ENCODE measurements at regions not wholly inside any gene's neighbourhood (a gene's known extent, or its start where the extent isn't known, plus 50 kb on each side); places are given as distances from the start of the nearest gene placed in this dataset.

- Histone ChIP-seq H3K27ac (ENCODE audit: control insufficient read depth, insufficient read depth, low read length) (no peak overlapping the region), H3K9ac (ENCODE audit: control insufficient read depth, extremely low read depth, insufficient read depth, low read length) (no peak overlapping the region), H3K4me3 (ENCODE audit: control insufficient read depth in 2 of 3, extremely low read depth in 1 of 3, insufficient read depth in 2 of 3, low read depth in 1 of 3, low read length in 3 of 3) (no peak overlapping the region), H3K36me3 (ENCODE audit: control insufficient read depth in 2 of 2, extremely low read depth in 1 of 2, insufficient read depth in 2 of 2, low read length in 2 of 2) (no peaks in the 10 kb centered on the region), H2AFZ (ENCODE audit: control insufficient read depth, low read length) (no peak overlapping the region), H3K4me2 (ENCODE audit: control insufficient read depth, extremely low read depth, insufficient read depth, low read depth, low read length) (no peak overlapping the region), H3K79me2 (ENCODE audit: control insufficient read depth, insufficient read depth, low read length) (no peaks in the 10 kb centered on the region), H4K20me1 (ENCODE audit: control insufficient read depth, extremely low read depth, insufficient read depth, low read length) (no peaks in the 10 kb centered on the region), H3K4me1 (ENCODE audit: control insufficient read depth, extremely low read depth, insufficient read depth, low read length) (no peaks in the 10 kb centered on the region), H3K9me3 (ENCODE audit: control insufficient read depth, low read depth, low read length) (peaks cover under 1% of the 10 kb centered on the region), H3K27me3 (ENCODE audit: control insufficient read depth, extremely low read depth, insufficient read depth, low read length) (no peaks in the 10 kb centered on the region), H3K9me1 (ENCODE audit: control insufficient read depth, extremely low read depth, insufficient read depth, low read length) (no peaks in the 10 kb centered on the region)
- no peak for DNase-seq (ENCODE audit: low read depth, low spot score)
- dilution Hi-C loops (cut with MboI; ENCODE audit: extremely low pct_ligation_motif_present, low sequenced_read_pairs): no loop called here
- no peak for TF ChIP-seq CTCF (optimal IDR thresholded peaks at IDR 0.05 in 1 of 3, IDR thresholded peaks at IDR 0.05 in 1 of 3, conservative IDR thresholded peaks at IDR 0.05 in 1 of 3; ENCODE audit: extremely low read depth in 1 of 3, insufficient read depth in 2 of 3, low read length in 3 of 3)
- TF ChIP-seq EZH2 (IDR thresholded peaks at IDR 0.05; ENCODE audit: low read length): no peak
- no peak for FAIRE-seq
Measured at GRCh38 chr2:5974477-5974876, 282.3 kb downstream of the SOX11 start.

GRCh38 chr2:5975401-5975800, 283.2 kb downstream of the SOX11 start:
- Histone ChIP-seq H3K4me1 (ENCODE audit: control insufficient read depth, extremely low read depth, insufficient read depth, low read length) (no peaks in the 10 kb centered on the region), H2AFZ (ENCODE audit: control insufficient read depth, low read length) (no peak overlapping the region), H3K9me1 (ENCODE audit: control insufficient read depth, extremely low read depth, insufficient read depth, low read length) (no peaks in the 10 kb centered on the region), H3K9me3 (ENCODE audit: control insufficient read depth, low read depth, low read length) (no peaks in the 10 kb centered on the region), H3K79me2 (ENCODE audit: control insufficient read depth, insufficient read depth, low read length) (no peaks in the 10 kb centered on the region), H3K27ac (ENCODE audit: control insufficient read depth, insufficient read depth, low read length) (no peak overlapping the region), H3K9ac (ENCODE audit: control insufficient read depth, extremely low read depth, insufficient read depth, low read length) (no peak overlapping the region), H4K20me1 (ENCODE audit: control insufficient read depth, extremely low read depth, insufficient read depth, low read length) (no peaks in the 10 kb centered on the region), H3K36me3 (ENCODE audit: control insufficient read depth in 2 of 2, extremely low read depth in 1 of 2, insufficient read depth in 2 of 2, low read length in 2 of 2) (no peaks in the 10 kb centered on the region), H3K4me3 (ENCODE audit: control insufficient read depth in 2 of 3, extremely low read depth in 1 of 3, insufficient read depth in 2 of 3, low read depth in 1 of 3, low read length in 3 of 3) (no peak overlapping the region), H3K27me3 (ENCODE audit: control insufficient read depth, extremely low read depth, insufficient read depth, low read length) (no peaks in the 10 kb centered on the region), H3K4me2 (ENCODE audit: control insufficient read depth, extremely low read depth, insufficient read depth, low read depth, low read length) (no peak overlapping the region)
- FAIRE-seq: no peak
- dilution Hi-C loops (cut with MboI; ENCODE audit: extremely low pct_ligation_motif_present, low sequenced_read_pairs): no loop called here
- DNase-seq (ENCODE audit: low read depth, low spot score): no peak
- TF ChIP-seq CTCF (optimal IDR thresholded peaks at IDR 0.05 in 1 of 3, IDR thresholded peaks at IDR 0.05 in 1 of 3, conservative IDR thresholded peaks at IDR 0.05 in 1 of 3; ENCODE audit: extremely low read depth in 1 of 3, insufficient read depth in 2 of 3, low read length in 3 of 3) (no peak), EZH2 (IDR thresholded peaks at IDR 0.05; ENCODE audit: low read length) (no peak)
